H1 (cell line): ENCODE measurements at regions not wholly inside any gene's neighbourhood (a gene's known extent, or its start where the extent isn't known, plus 50 kb on each side); places are given as distances from the start of the nearest gene placed in this dataset.

ENCODE experiments used
- CTCF ChIA-PET: fragments of 300-600 bp; sonication (Branson Sonifier 250); formaldehyde crosslinking; loops from one replicate; lab custom pipeline; 2021; ENCODE audit not compliant: partially characterized antibody; lab: Charles Lee
- POLR2A ChIA-PET: fragments of 300-600 bp; sonication (Branson Sonifier 250); formaldehyde crosslinking; loops from one replicate; lab custom pipeline; 2021; ENCODE audit warnings: inconsistent platforms; ENCODE audit not compliant: partially characterized antibody; lab: Charles Lee
- DNase-seq, 2 experiments: peaks; one replicate each; pipeline versions ENCODE4 v3.0.0 to v3.0.0-alpha.2; 2010 to 2022; ENCODE audit warnings: low spot score in 2 of 2, low read depth in 1 of 2, mixed read lengths in 1 of 2
- FAIRE-seq: peaks from 2 replicates; lab custom pipeline; 2011; peaks lifted over from hg19 to GRCh38; lab: Jason Lieb, UNC
- H2AFZ ChIP-seq: 2 replicates; pipeline ENCODE4 v1.8.1; 2012; ENCODE audit warnings: low read length, inconsistent platforms
- H2AK5ac ChIP-seq: 2 replicates; pipeline ENCODE4 v1.6.1; 2013; ENCODE audit warnings: low read depth, low read length
- H2BK120ac ChIP-seq: replicated peaks from 2 replicates; pipeline ENCODE3; 2013; ENCODE audit warnings: low read depth, low read length, inconsistent platforms
- H2BK12ac ChIP-seq: 2 replicates; pipeline ENCODE4 v1.6.1; 2013; ENCODE audit warnings: low read depth, low read length
- H2BK15ac ChIP-seq: 2 replicates; pipeline ENCODE4 v1.6.1; 2013; ENCODE audit warnings: low read length
- H2BK20ac ChIP-seq: 2 replicates; pipeline ENCODE4 v1.6.1; 2013; ENCODE audit warnings: low read length
- H2BK5ac ChIP-seq: 2 replicates; pipeline ENCODE4 v1.6.1; 2013; ENCODE audit warnings: low read depth, low read length
- H3K14ac ChIP-seq: 2 replicates; pipeline ENCODE4 v1.6.1; 2013; ENCODE audit warnings: inconsistent platforms; ENCODE audit not compliant: insufficient read length
- H3K18ac ChIP-seq: 2 replicates; pipeline ENCODE4 v1.6.1; 2013; ENCODE audit warnings: low read length; ENCODE audit errors: extremely low read depth
- H3K23ac ChIP-seq: 2 replicates; pipeline ENCODE4 v1.6.1; 2013; ENCODE audit warnings: inconsistent platforms; ENCODE audit not compliant: insufficient read length
- H3K23me2 ChIP-seq: 2 replicates; pipeline ENCODE4 v1.6.1; 2013; ENCODE audit warnings: low read depth, low read length
- H3K27ac ChIP-seq: 2 replicates; pipeline ENCODE4 v1.6.1; 2011; ENCODE audit warnings: low read depth, low read length, inconsistent platforms
- H3K27me3 ChIP-seq, 4 experiments: replicated peaks in 1 of 4; 1 replicate in 1 of 4; 2 replicates in 3 of 4; pipeline versions ENCODE4 v1.6.1 to v1.8.1; 2011 to 2013; ENCODE audit warnings: low read length in 3 of 4, mild to moderate bottlenecking in 3 of 4, inconsistent platforms in 2 of 4, mixed read lengths in 2 of 4, moderate library complexity in 1 of 4; ENCODE audit not compliant: control insufficient read depth in 3 of 4, insufficient read depth in 3 of 4; ENCODE audit errors: extremely low read depth in 1 of 4
- H3K36me3 ChIP-seq, 4 experiments: 2 replicates each; pipeline versions ENCODE4 v1.6.1 to v1.8.1; 2011 to 2013; ENCODE audit warnings: mild to moderate bottlenecking in 4 of 4, low read length in 3 of 4, moderate library complexity in 2 of 4, control low read depth in 1 of 4, inconsistent platforms in 1 of 4; ENCODE audit not compliant: insufficient read depth in 4 of 4, control insufficient read depth in 2 of 4
- H3K4ac ChIP-seq: replicated peaks from 2 replicates; pipeline ENCODE3; 2013; ENCODE audit warnings: low read length, low read depth, mixed read lengths, inconsistent platforms; ENCODE audit not compliant: insufficient read length
- H3K4me1 ChIP-seq, 4 experiments: replicated peaks in 1 of 4; 1 replicate in 1 of 4; 2 replicates in 3 of 4; pipeline versions ENCODE4 v1.6.1 to v1.8.1; 2011 to 2013; ENCODE audit warnings: low read length in 3 of 4, inconsistent platforms in 2 of 4, mixed read lengths in 1 of 4; ENCODE audit not compliant: insufficient read depth in 4 of 4, control insufficient read depth in 3 of 4
- H3K4me2 ChIP-seq, 2 experiments: 2 replicates each; pipeline versions ENCODE4 v1.6.1 to v1.8.1; 2011 to 2013; ENCODE audit warnings: low read depth in 2 of 2, low read length in 2 of 2, control low read depth in 1 of 2, inconsistent platforms in 1 of 2, mild to moderate bottlenecking in 1 of 2; ENCODE audit not compliant: insufficient read depth in 1 of 2
- H3K4me3 ChIP-seq, 4 experiments: fragments of 200-600, 300-600 bp in 1 of 4; sonication (generic), shearing (Covaris generic), sonication (Bioruptor Twin) in 1 of 4; 2 replicates each; pipeline versions ENCODE4 v1.5.1 to v1.8.1; 2011 to 2016; ENCODE audit warnings: low read length in 4 of 4, low read depth in 3 of 4, control low read depth in 2 of 4, inconsistent platforms in 2 of 4, mild to moderate bottlenecking in 2 of 4, mixed read lengths in 1 of 4, moderate library complexity in 1 of 4; ENCODE audit not compliant: insufficient read depth in 2 of 4; ENCODE audit errors: extremely low read depth in 1 of 4
- H3K56ac ChIP-seq: replicated peaks from 2 replicates; pipeline ENCODE3; 2013; ENCODE audit warnings: low read depth, mild to moderate bottlenecking, mixed read lengths, low read length, inconsistent platforms; ENCODE audit not compliant: insufficient read length
- H3K79me1 ChIP-seq: 2 replicates; pipeline ENCODE4 v1.6.1; 2013; ENCODE audit warnings: low read depth, low read length, control low read depth
- H3K79me2 ChIP-seq, 2 experiments: 2 replicates each; pipeline versions ENCODE4 v1.6.1 to v1.8.1; 2012 to 2013; ENCODE audit warnings: low read length in 2 of 2, mild to moderate bottlenecking in 2 of 2, inconsistent platforms in 1 of 2; ENCODE audit not compliant: insufficient read depth in 2 of 2, control insufficient read depth in 1 of 2
- H3K9ac ChIP-seq, 4 experiments: replicated peaks in 1 of 4; 1 replicate in 1 of 4; 2 replicates in 3 of 4; pipeline versions ENCODE4 v1.6.1 to v1.8.1; 2011 to 2013; ENCODE audit warnings: low read depth in 3 of 4, low read length in 3 of 4, control low read depth in 2 of 4, mild to moderate bottlenecking in 2 of 4, moderate library complexity in 2 of 4, inconsistent platforms in 1 of 4; ENCODE audit errors: extremely low read depth in 1 of 4
- H3K9me3 ChIP-seq, 2 experiments: 2 replicates each; pipeline versions ENCODE4 v1.6.1 to v1.8.1; 2012 to 2013; ENCODE audit warnings: mild to moderate bottlenecking in 2 of 2, moderate library complexity in 2 of 2, control low read depth in 1 of 2, inconsistent platforms in 1 of 2, low read depth in 1 of 2, low read length in 1 of 2, mixed read lengths in 1 of 2; ENCODE audit not compliant: insufficient read depth in 2 of 2
- H4K20me1 ChIP-seq, 2 experiments: replicated peaks in 1 of 2; 2 replicates each; pipeline versions ENCODE3 to v1.8.1; 2011 to 2013; ENCODE audit warnings: inconsistent platforms in 2 of 2, low read length in 2 of 2, mild to moderate bottlenecking in 1 of 2; ENCODE audit not compliant: insufficient read depth in 2 of 2, control insufficient read depth in 1 of 2
- H4K5ac ChIP-seq: 2 replicates; pipeline ENCODE4 v1.6.1; 2013; ENCODE audit warnings: low read length, low read depth, mixed read lengths, inconsistent platforms; ENCODE audit not compliant: insufficient read length
- H4K8ac ChIP-seq: 2 replicates; pipeline ENCODE4 v1.8.0; 2013; ENCODE audit warnings: mild to moderate bottlenecking, moderate library complexity, low read length, inconsistent platforms; ENCODE audit not compliant: insufficient read depth; ENCODE audit errors: extremely low read depth
- H4K91ac ChIP-seq: replicated peaks from 2 replicates; pipeline ENCODE3; 2013; ENCODE audit warnings: low read length, mixed read lengths, inconsistent platforms; ENCODE audit not compliant: insufficient read length
- BCL11A ChIP-seq, 2 experiments: IDR thresholded peaks; one replicate each; pipeline ENCODE4 v1.6.1; 2011; ENCODE audit warnings: low read depth in 2 of 2, low read length in 2 of 2, mild to moderate bottlenecking in 2 of 2
- E2F6 ChIP-seq: IDR thresholded peaks from 2 replicates; pipeline ENCODE4 v1.6.1; 2012; ENCODE audit warnings: inconsistent platforms
- GTF2F1 ChIP-seq: IDR thresholded peaks from 2 replicates; pipeline ENCODE4 v1.6.1; 2012; ENCODE audit warnings: low read depth, low read length, improper control_type of control experiment, borderline replicate concordance
- HDAC6 ChIP-seq: IDR thresholded peaks from one replicate; pipeline ENCODE4 v1.7.1; 2012; ENCODE audit warnings: low read depth, mild to moderate bottlenecking, inconsistent platforms, low read length, moderate library complexity
- SAP30 ChIP-seq: fragments of 300-600 bp; sonication (generic); IDR thresholded peaks from 2 replicates; pipeline ENCODE4 v1.7.1; 2012; ENCODE audit warnings: low read length, moderate library complexity, mild to moderate bottlenecking, inconsistent platforms; ENCODE audit not compliant: insufficient read depth, insufficient replicate concordance
- WGBS, 2 experiments: shearing (Covaris generic) in 1 of 2; methylation state at CpG; one replicate each; pipeline versions ENCODE4 v1.1.6 to v1.1.7; 2013 to 2015; ENCODE audit warnings: low lambda C conversion rate in 2 of 2, mixed read lengths in 2 of 2, inconsistent platforms in 1 of 2, low coverage in 1 of 2, missing lambda C conversion rate in 1 of 2; ENCODE audit not compliant: insufficient replicate concordance in 2 of 2, insufficient coverage in 1 of 2, insufficient read length in 1 of 2; ENCODE audit errors: extremely low coverage in 1 of 2, missing lambda C conversion rate in 1 of 2; 5-methylcytosine and 5-hydroxymethylcytosine counted together
- TF ChIP-seq, protein P1 (sequence below): IDR thresholded peaks from 2 replicates; pipeline ENCODE4 v1.6.1; 2011; ENCODE audit warnings: low read length, improper control_type of control experiment
- TF ChIP-seq, protein P2 (sequence below), 3 experiments: IDR thresholded peaks; 1 replicate in 2 of 3; 2 replicates in 1 of 3; pipeline versions ENCODE4 v1.5.1 to v1.6.1; 2011; ENCODE audit warnings: low read length in 3 of 3, mild to moderate bottlenecking in 3 of 3, inconsistent platforms in 2 of 3, low read depth in 1 of 3, moderate library complexity in 1 of 3; ENCODE audit not compliant: insufficient read depth in 1 of 3; ENCODE audit errors: control extremely low read depth in 1 of 3
- TF ChIP-seq, protein P3 (sequence below): IDR thresholded peaks from 2 replicates; pipeline ENCODE4 v1.6.1; 2012; ENCODE audit warnings: low read length, inconsistent platforms

DNA sequence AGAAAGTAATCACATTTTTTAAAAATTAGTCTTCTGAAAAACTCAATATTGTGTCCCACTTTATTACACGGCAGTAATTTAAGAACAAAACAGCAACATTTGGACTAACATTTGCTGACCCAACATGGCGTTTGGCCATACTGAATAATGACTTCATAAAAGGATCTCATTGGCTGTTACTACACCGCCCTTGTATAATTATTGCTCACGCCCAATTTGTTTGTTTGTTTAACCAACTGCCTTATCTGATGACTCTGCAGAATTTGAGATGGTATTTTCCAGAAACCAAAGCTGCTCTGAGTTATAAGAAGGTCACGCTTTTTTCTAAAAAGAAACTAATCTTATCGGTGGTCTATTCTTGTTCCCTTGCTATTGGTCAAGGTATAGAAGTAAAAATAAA is 200.2 kb upstream of the TARS1 start:
- no peak overlapping the region for H4K91ac ChIP-seq
- no peak overlapping the region for H2BK12ac ChIP-seq
- H3K14ac ChIP-seq: no peak overlapping the region
- no peaks in the 10 kb centered on the region for H3K4me1 ChIP-seq
- H3K79me2 ChIP-seq: no peaks in the 10 kb centered on the region
- H2BK120ac ChIP-seq: no peak overlapping the region
- no peak overlapping the region for H2AFZ ChIP-seq
- DNase-seq: no peak
- no peak overlapping the region for H3K4ac ChIP-seq
- H3K56ac ChIP-seq: no peak overlapping the region
- H3K27me3 ChIP-seq: no peaks in the 10 kb centered on the region
- no peak overlapping the region for H4K8ac ChIP-seq
- H3K23me2 ChIP-seq: no peaks in the 10 kb centered on the region
- no peak overlapping the region for H3K27ac ChIP-seq
- H3K79me1 ChIP-seq: no peaks in the 10 kb centered on the region
- CTCF ChIA-PET: interaction anchor here (0.6 kb wide), 1 partner anchor 95 kb away, joined by 3 read pairs; no protein-coding TSS in a partner anchor
- no peaks in the 10 kb centered on the region for H3K36me3 ChIP-seq
- no peaks in the 10 kb centered on the region for H4K20me1 ChIP-seq
- H4K5ac ChIP-seq: no peak overlapping the region
- H3K9ac ChIP-seq: no peak overlapping the region
- no peak overlapping the region for H3K23ac ChIP-seq
- WGBS, 2 experiments: 94% methylated on average over 6 of the region's 6 CpGs; no CpG with 5 or more reads in 1 of the 2 experiments
- no peaks in the 10 kb centered on the region for H3K9me3 ChIP-seq
- H2BK20ac ChIP-seq: no peak overlapping the region
- H2AK5ac ChIP-seq: no peak overlapping the region
- H2BK5ac ChIP-seq: no peak overlapping the region
- POLR2A ChIA-PET: no interaction called here
- H3K4me2 ChIP-seq: no peak overlapping the region
- no peak overlapping the region for H3K4me3 ChIP-seq
- no peak overlapping the region for H2BK15ac ChIP-seq
- no peak overlapping the region for H3K18ac ChIP-seq
- no peak for FAIRE-seq
- TF ChIP-seq, protein P1, sequence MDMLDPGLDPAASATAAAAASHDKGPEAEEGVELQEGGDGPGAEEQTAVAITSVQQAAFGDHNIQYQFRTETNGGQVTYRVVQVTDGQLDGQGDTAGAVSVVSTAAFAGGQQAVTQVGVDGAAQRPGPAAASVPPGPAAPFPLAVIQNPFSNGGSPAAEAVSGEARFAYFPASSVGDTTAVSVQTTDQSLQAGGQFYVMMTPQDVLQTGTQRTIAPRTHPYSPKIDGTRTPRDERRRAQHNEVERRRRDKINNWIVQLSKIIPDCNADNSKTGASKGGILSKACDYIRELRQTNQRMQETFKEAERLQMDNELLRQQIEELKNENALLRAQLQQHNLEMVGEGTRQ: no peak
- TF ChIP-seq, protein P2, sequence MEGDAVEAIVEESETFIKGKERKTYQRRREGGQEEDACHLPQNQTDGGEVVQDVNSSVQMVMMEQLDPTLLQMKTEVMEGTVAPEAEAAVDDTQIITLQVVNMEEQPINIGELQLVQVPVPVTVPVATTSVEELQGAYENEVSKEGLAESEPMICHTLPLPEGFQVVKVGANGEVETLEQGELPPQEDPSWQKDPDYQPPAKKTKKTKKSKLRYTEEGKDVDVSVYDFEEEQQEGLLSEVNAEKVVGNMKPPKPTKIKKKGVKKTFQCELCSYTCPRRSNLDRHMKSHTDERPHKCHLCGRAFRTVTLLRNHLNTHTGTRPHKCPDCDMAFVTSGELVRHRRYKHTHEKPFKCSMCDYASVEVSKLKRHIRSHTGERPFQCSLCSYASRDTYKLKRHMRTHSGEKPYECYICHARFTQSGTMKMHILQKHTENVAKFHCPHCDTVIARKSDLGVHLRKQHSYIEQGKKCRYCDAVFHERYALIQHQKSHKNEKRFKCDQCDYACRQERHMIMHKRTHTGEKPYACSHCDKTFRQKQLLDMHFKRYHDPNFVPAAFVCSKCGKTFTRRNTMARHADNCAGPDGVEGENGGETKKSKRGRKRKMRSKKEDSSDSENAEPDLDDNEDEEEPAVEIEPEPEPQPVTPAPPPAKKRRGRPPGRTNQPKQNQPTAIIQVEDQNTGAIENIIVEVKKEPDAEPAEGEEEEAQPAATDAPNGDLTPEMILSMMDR (IDR thresholded peaks at IDR 0.05; ENCODE audit: control extremely low read depth in 1 of 3, insufficient read depth in 1 of 3, low read depth in 1 of 3, low read length in 3 of 3): no peak
- no peak for TF ChIP-seq SAP30
- TF ChIP-seq E2F6: no peak
- no peak for TF ChIP-seq GTF2F1
- TF ChIP-seq, protein P3, sequence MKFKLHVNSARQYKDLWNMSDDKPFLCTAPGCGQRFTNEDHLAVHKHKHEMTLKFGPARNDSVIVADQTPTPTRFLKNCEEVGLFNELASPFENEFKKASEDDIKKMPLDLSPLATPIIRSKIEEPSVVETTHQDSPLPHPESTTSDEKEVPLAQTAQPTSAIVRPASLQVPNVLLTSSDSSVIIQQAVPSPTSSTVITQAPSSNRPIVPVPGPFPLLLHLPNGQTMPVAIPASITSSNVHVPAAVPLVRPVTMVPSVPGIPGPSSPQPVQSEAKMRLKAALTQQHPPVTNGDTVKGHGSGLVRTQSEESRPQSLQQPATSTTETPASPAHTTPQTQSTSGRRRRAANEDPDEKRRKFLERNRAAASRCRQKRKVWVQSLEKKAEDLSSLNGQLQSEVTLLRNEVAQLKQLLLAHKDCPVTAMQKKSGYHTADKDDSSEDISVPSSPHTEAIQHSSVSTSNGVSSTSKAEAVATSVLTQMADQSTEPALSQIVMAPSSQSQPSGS: no peak
- TF ChIP-seq HDAC6: no peak
- TF ChIP-seq BCL11A (IDR thresholded peaks at IDR 0.05; ENCODE audit: low read depth in 2 of 2, low read length in 2 of 2): no peak
